ENCODE measurements at regions not wholly inside any gene's neighbourhood (a gene's known extent, or its start where the extent isn't known, plus 50 kb on each side); places are given as distances from the start of the nearest gene placed in this dataset.

- Histone ChIP-seq H4K20me1 (ENCODE audit: insufficient read depth, low read length) (no peaks in the 10 kb centered on the region), H3K27me3 (ENCODE audit: insufficient read depth, low read length) (no peaks in the 10 kb centered on the region)
These were observed 681.4 kb downstream of the NR2F1-AS1 start for GRCh38 chr5:92899611-92900010.

DNA sequence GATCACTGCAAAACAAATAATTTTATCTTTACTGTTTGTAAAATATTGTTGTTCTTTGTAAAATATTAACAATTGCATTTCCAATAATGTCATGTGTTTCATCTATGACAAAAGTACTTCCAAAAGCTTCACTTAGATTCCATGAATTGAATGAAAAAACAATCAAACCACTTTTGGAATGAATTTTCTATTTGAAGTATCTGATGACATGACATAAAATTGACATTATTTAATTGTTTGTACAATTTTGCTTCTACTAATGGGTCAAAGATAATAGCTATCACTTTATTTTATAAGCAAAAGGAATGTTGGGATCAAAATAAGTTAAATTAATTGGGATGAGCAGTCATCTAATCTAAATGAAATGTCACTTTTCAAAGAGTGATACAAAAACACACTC lies 684.3 kb downstream of the NR2F1-AS1 start:
- Histone ChIP-seq H3K4me3 (ENCODE audit: low read depth, low read length, poor library complexity, severe bottlenecking) (no peak overlapping the region), H3K79me2 (ENCODE audit: insufficient read depth, low read length) (no peaks in the 10 kb centered on the region), H3K4me1 (ENCODE audit: insufficient read depth, low read length, severe bottlenecking) (no peaks in the 10 kb centered on the region), H3F3A (ENCODE audit: insufficient read depth, low read length) (no peaks in the 10 kb centered on the region), H4K20me1 (ENCODE audit: insufficient read depth, low read length) (no peaks in the 10 kb centered on the region), H3K9me2 (ENCODE audit: low read depth, low read length) (no peaks in the 10 kb centered on the region), H3K4me2 (ENCODE audit: low read length) (no peak overlapping the region), H3K9me3 (ENCODE audit: low read length) (no peaks in the 10 kb centered on the region), H2AFZ (ENCODE audit: low read length) (no peak overlapping the region), H3K27me3 (ENCODE audit: insufficient read depth, low read length) (no peaks in the 10 kb centered on the region), H3K9ac (ENCODE audit: low read length) (no peak overlapping the region), H3K27ac (ENCODE audit: low read depth, low read length, poor library complexity, severe bottlenecking) (no peak overlapping the region), H3K36me3 (ENCODE audit: insufficient read depth, low read length) (no peaks in the 10 kb centered on the region)
- TF ChIP-seq CTCF (IDR thresholded peaks at IDR 0.05; ENCODE audit: low read length) (no peak), EZH2 (IDR thresholded peaks at IDR 0.05; ENCODE audit: borderline replicate concordance, low read length) (no peak)

More at GRCh38 chr5:92899611-92900010, 681.4 kb downstream of the NR2F1-AS1 start:
- Histone ChIP-seq H3F3A (ENCODE audit: insufficient read depth, low read length) (no peaks in the 10 kb centered on the region), H3K4me3 (ENCODE audit: low read depth, low read length, poor library complexity, severe bottlenecking) (no peak overlapping the region), H2AFZ (ENCODE audit: low read length) (no peak overlapping the region), H3K4me1 (ENCODE audit: insufficient read depth, low read length, severe bottlenecking) (no peaks in the 10 kb centered on the region), H3K9me2 (ENCODE audit: low read depth, low read length) (no peaks in the 10 kb centered on the region), H3K27ac (ENCODE audit: low read depth, low read length, poor library complexity, severe bottlenecking) (no peak overlapping the region), H3K9ac (ENCODE audit: low read length) (no peak overlapping the region), H3K4me2 (ENCODE audit: low read length) (no peak overlapping the region), H3K9me3 (ENCODE audit: low read length) (no peaks in the 10 kb centered on the region), H3K79me2 (ENCODE audit: insufficient read depth, low read length) (no peaks in the 10 kb centered on the region), H3K36me3 (ENCODE audit: insufficient read depth, low read length) (no peaks in the 10 kb centered on the region)
- TF ChIP-seq CTCF (IDR thresholded peaks at IDR 0.05; ENCODE audit: low read length) (no peak), EZH2 (IDR thresholded peaks at IDR 0.05; ENCODE audit: borderline replicate concordance, low read length) (no peak)

DNA sequence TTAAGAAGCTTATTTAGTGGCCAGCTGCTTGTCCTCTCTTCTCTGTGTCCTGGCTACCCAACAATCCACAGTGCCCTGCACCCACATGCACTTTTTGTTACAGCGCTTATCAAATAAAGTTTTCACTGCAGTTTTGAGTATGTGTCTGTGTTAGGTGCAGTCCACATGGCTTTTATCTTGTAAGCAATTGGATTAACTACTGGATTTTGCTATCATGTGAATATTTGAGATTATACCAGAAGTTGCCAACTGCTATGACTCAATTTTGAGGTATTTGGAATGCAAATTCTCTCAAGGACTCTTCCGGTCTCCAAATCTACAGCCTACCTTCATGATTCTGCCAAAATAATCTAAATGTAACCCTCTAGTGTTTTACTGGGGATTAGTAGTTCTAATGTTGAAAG lies 690.2 kb downstream of the NR2F1-AS1 start:
- H3K36me3 ChIP-seq (ENCODE audit: insufficient read depth, low read length) = no peaks in the 10 kb centered on the region
- H3K4me2 ChIP-seq (ENCODE audit: low read length) = no peak overlapping the region
- H3K27me3 ChIP-seq (ENCODE audit: insufficient read depth, low read length) = no peaks in the 10 kb centered on the region
- H3K9me3 ChIP-seq (ENCODE audit: low read length) = no peaks in the 10 kb centered on the region
- H3K27ac ChIP-seq (ENCODE audit: low read depth, low read length, poor library complexity, severe bottlenecking) = no peak overlapping the region
- no peaks in the 10 kb centered on the region for H3K9me2 ChIP-seq (ENCODE audit: low read depth, low read length)
- H4K20me1 ChIP-seq (ENCODE audit: insufficient read depth, low read length) = no peaks in the 10 kb centered on the region
- no peak overlapping the region for H2AFZ ChIP-seq (ENCODE audit: low read length)
- H3K4me1 ChIP-seq (ENCODE audit: insufficient read depth, low read length, severe bottlenecking) = no peaks in the 10 kb centered on the region
- H3K4me3 ChIP-seq (ENCODE audit: low read depth, low read length, poor library complexity, severe bottlenecking) = no peak overlapping the region
- H3K9ac ChIP-seq (ENCODE audit: low read length) = no peak overlapping the region
- TF ChIP-seq CTCF (IDR thresholded peaks at IDR 0.05; ENCODE audit: low read length) (no peak), EZH2 (IDR thresholded peaks at IDR 0.05; ENCODE audit: borderline replicate concordance, low read length) (no peak)
- no peaks in the 10 kb centered on the region for H3F3A ChIP-seq (ENCODE audit: insufficient read depth, low read length)
- no peaks in the 10 kb centered on the region for H3K79me2 ChIP-seq (ENCODE audit: insufficient read depth, low read length)

All from OCI-LY1 (cell line).